ENCODE measurements at regions not wholly inside any gene's neighbourhood (a gene's known extent, or its start where the extent isn't known, plus 50 kb on each side); places are given as distances from the start of the nearest gene placed in this dataset.

GRCh38 chr6:51049288-51049982, 230.8 kb downstream of the TFAP2B start:
- TF ChIP-seq, protein P1, sequence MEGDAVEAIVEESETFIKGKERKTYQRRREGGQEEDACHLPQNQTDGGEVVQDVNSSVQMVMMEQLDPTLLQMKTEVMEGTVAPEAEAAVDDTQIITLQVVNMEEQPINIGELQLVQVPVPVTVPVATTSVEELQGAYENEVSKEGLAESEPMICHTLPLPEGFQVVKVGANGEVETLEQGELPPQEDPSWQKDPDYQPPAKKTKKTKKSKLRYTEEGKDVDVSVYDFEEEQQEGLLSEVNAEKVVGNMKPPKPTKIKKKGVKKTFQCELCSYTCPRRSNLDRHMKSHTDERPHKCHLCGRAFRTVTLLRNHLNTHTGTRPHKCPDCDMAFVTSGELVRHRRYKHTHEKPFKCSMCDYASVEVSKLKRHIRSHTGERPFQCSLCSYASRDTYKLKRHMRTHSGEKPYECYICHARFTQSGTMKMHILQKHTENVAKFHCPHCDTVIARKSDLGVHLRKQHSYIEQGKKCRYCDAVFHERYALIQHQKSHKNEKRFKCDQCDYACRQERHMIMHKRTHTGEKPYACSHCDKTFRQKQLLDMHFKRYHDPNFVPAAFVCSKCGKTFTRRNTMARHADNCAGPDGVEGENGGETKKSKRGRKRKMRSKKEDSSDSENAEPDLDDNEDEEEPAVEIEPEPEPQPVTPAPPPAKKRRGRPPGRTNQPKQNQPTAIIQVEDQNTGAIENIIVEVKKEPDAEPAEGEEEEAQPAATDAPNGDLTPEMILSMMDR (IDR thresholded peaks at IDR 0.05): no peak
- no peak for TF ChIP-seq POLR2AphosphoS5 (IDR thresholded peaks at IDR 0.05; ENCODE audit: insufficient read depth in 1 of 2, low read depth in 1 of 2)

Data from vagina (tissue), 2 donors.